ENCODE measurements at regions not wholly inside any gene's neighbourhood (a gene's known extent, or its start where the extent isn't known, plus 50 kb on each side); places are given as distances from the start of the nearest gene placed in this dataset.

DNA sequence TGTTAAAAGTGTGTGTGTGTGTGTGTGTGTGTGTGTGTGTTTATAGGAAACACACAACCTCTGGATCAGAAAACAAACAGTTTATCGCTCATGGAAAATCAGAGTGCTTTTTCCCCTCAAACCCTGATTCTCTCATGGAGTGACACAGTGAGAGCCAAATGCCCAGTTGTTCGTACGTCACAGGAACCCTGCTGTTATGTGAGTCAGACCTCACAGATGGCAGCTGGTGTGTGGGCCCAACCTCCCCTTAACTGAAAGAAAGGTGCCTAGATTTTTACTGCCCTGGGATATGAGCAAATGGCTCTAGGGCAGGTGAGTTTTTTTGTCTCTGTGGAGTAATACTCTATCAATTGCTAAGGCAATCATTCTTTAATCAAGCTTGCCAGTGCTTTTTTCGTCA, 1788.1 kb downstream of the BRINP3 start:
- TF ChIP-seq, protein P1, sequence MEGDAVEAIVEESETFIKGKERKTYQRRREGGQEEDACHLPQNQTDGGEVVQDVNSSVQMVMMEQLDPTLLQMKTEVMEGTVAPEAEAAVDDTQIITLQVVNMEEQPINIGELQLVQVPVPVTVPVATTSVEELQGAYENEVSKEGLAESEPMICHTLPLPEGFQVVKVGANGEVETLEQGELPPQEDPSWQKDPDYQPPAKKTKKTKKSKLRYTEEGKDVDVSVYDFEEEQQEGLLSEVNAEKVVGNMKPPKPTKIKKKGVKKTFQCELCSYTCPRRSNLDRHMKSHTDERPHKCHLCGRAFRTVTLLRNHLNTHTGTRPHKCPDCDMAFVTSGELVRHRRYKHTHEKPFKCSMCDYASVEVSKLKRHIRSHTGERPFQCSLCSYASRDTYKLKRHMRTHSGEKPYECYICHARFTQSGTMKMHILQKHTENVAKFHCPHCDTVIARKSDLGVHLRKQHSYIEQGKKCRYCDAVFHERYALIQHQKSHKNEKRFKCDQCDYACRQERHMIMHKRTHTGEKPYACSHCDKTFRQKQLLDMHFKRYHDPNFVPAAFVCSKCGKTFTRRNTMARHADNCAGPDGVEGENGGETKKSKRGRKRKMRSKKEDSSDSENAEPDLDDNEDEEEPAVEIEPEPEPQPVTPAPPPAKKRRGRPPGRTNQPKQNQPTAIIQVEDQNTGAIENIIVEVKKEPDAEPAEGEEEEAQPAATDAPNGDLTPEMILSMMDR (IDR thresholded peaks at IDR 0.05; ENCODE audit: low read length): no peak
- no peak for TF ChIP-seq EZH2 (IDR thresholded peaks at IDR 0.05; ENCODE audit: borderline replicate concordance, low read length)
